Psoas muscle (tissue), 7 donors: ENCODE measurements at regions not wholly inside any gene's neighbourhood (a gene's known extent, or its start where the extent isn't known, plus 50 kb on each side); places are given as distances from the start of the nearest gene placed in this dataset.
"Not testable (repeated sequence)": the region's sequence is repeated elsewhere in the genome, so short reads cannot be mapped to it uniquely, and the experiment has no call there.

ENCODE experiments used
- ATAC-seq, 4 donors: fragments of 200-7000 bp; cut with Tn5 transposase; one replicate each; pipeline ENCODE4 v1.9.1; 2020; ENCODE audit warnings: moderate library complexity in 3 of 4, mild to moderate bottlenecking in 2 of 4
- DNase-seq, 2 donors: peaks; one replicate each; pipeline ENCODE4 v3.0.0-alpha.2; 2020
- H3K27ac ChIP-seq: fragments of 200-600 bp; one replicate; pipeline ENCODE4 v1.8.0; 2022
- H3K27me3 ChIP-seq, 3 donors: fragments of 200-600 bp in 1 of 3; one replicate each; pipeline versions ENCODE4 v1.6.1 to v1.8.0; 2013 to 2022; ENCODE audit warnings: low read length in 2 of 3, mild to moderate bottlenecking in 2 of 3, moderate library complexity in 1 of 3; ENCODE audit not compliant: insufficient read depth in 3 of 3
- H3K36me3 ChIP-seq, 2 donors: fragments of 200-600 bp in 1 of 2; one replicate each; pipeline versions ENCODE4 v1.6.1 to v1.8.0; 2013 to 2022; ENCODE audit warnings: low read depth in 1 of 2, mild to moderate bottlenecking in 1 of 2, moderate library complexity in 1 of 2; ENCODE audit not compliant: insufficient read depth in 1 of 2
- H3K4me1 ChIP-seq: fragments of 200-600 bp; one replicate; pipeline ENCODE4 v1.8.0; 2022
- H3K4me3 ChIP-seq: fragments of 200-600 bp; one replicate; pipeline ENCODE4 v1.8.0; 2022; ENCODE audit warnings: mild to moderate bottlenecking
- H3K9me3 ChIP-seq: fragments of 200-600 bp; one replicate; pipeline ENCODE4 v1.8.0; 2022
- CTCF ChIP-seq: fragments of 200-600 bp; IDR thresholded peaks from one replicate; pipeline ENCODE4 v1.8.0; 2022; ENCODE audit warnings: antibody characterized with exemption
- WGBS, 3 donors: extraction: QIAGEN DNeasy Blood & Tissue Kit; methylation state at CpG; one replicate each; pipeline versions ENCODE4 v1.1.6 to v1.1.7; 2013; 5-methylcytosine and 5-hydroxymethylcytosine counted together
- intact Hi-C, 2 donors: fragments of 100-400 bp; cut with DNase I; formaldehyde crosslinking; loops; one replicate each; pipeline versions ENCODE4 v1.11.0 to v1.14.2; 2022
- donor health status: healthy with polysubstance abuse.
- donor health status: DM: no; HTN: no; CAD: no; lungs with moderate emphysema.
- donor health status: Bipolar disorder and iron deficiency.
- donor health status: healthy.
- donor health status: DM: yes; HTN: yes; CAD: no.
- donor health status: DM: no; HTN: no; CAD: no.
- donor health status: DM: yes; HTN: yes; CAD: no.

DNA sequence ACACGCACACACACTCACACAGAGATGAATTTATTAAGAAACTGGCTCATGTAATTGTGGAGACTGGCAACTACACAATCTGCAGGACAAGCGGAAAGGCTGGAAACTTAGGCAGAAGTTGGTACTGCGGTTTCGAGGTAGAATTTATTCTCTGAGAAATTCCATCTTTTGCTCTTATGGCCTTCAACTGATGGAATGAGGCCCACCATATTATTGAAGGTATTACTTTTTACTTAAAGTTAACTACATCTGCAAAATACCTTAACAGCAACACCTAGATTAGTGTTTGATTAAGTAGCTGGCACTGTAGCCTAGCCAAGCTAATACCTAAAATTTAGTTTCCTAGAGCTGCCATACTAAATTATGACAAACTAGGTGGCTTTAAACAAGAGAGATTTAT lies 384.0 kb upstream of the UBE2E3 start:
- Histone ChIP-seq H3K36me3 (no peaks in the 10 kb centered on the region), H3K27me3 (no peaks in the 10 kb centered on the region), H3K4me3 (no peak overlapping the region), H3K4me1 (no peaks in the 10 kb centered on the region), H3K9me3 (no peaks in the 10 kb centered on the region), H3K27ac (no peak overlapping the region)
- intact Hi-C loops: no loop called here
- ATAC-seq (no peak), DNase-seq (no peak)
- WGBS, 3 donors: 95 to 98% (median 95%) methylated on average over 4 of the region's 4 CpGs
- TF ChIP-seq CTCF: no peak

DNA sequence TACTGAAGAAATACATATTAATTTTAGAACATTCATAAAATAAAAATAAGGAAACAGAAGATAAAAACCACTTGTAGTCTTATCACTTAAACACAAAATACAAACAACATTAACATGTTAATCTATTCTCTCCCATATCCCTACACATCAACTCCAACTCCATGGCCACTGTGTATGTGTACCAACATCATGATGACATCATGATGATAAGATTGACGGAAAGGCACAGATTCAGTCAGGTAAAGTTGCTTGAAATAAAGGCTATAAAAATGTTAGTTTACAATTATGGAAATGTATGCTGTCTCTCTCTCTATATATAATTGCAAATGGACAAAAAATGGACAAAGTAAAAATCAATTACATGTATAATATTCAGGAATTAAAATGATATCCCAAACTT lies 388.5 kb upstream of the UBE2E3 start:
- no peak for TF ChIP-seq CTCF
- Histone ChIP-seq H3K36me3 (no peaks in the 10 kb centered on the region), H3K9me3 (no peaks in the 10 kb centered on the region), H3K27me3 (no peaks in the 10 kb centered on the region), H3K4me1 (no peaks in the 10 kb centered on the region), H3K4me3 (no peak overlapping the region), H3K27ac (no peak overlapping the region)
- intact Hi-C loops: no loop called here
- ATAC-seq (no peak), DNase-seq (no peak)
- 88 to 96% (median 95%) methylated on average over 1 of the region's 1 CpG for WGBS, 3 donors

GRCh38 chr2:180591093-180591781 lies 389.2 kb upstream of the UBE2E3 start:
- H3K27ac ChIP-seq, H3K36me3 ChIP-seq, H3K9me3 ChIP-seq, DNase-seq, intact Hi-C loops, H3K27me3 ChIP-seq, H3K4me3 ChIP-seq, H3K4me1 ChIP-seq, ATAC-seq: not testable (repeated sequence)
- WGBS, 3 donors: 75 to 85% (median 80%) methylated on average over 11 of the region's 11 CpGs

GRCh38 chr2:180583441-180584140 lies 396.8 kb upstream of the UBE2E3 start:
- TF ChIP-seq CTCF: no peak
- Histone ChIP-seq H3K27ac (no peak overlapping the region), H3K27me3 (no peaks in the 10 kb centered on the region), H3K4me3 (no peak overlapping the region), H3K4me1 (no peaks in the 10 kb centered on the region), H3K36me3 (no peaks in the 10 kb centered on the region), H3K9me3 (no peaks in the 10 kb centered on the region)
- ATAC-seq (no peak), DNase-seq (no peak)
- WGBS, 3 donors: 84 to 89% (median 87%) methylated on average over 2 of the region's 2 CpGs
- intact Hi-C loops: no loop called here

- H3K9me3 ChIP-seq: no peaks in the 10 kb centered on the region
- no peak overlapping the region for H3K4me3 ChIP-seq
- DNase-seq: no peak
- no peaks in the 10 kb centered on the region for H3K4me1 ChIP-seq
- TF ChIP-seq CTCF: no peak
- H3K36me3 ChIP-seq: no peaks in the 10 kb centered on the region
- no peak overlapping the region for H3K27ac ChIP-seq
- 55 to 75% (median 63%) methylated on average over 2 of the region's 2 CpGs for WGBS, 3 donors
- intact Hi-C loops: no loop called here
- no peak for ATAC-seq
- H3K27me3 ChIP-seq: no peaks in the 10 kb centered on the region
Observed at GRCh38 chr2:180579388-180579787, 401.0 kb upstream of the UBE2E3 start.
